Thyroid gland (tissue), 4 donors: ENCODE measurements at regions not wholly inside any gene's neighbourhood (a gene's known extent, or its start where the extent isn't known, plus 50 kb on each side); places are given as distances from the start of the nearest gene placed in this dataset.
"Not testable (repeated sequence)": the region's sequence is repeated elsewhere in the genome, so short reads cannot be mapped to it uniquely, and the experiment has no call there.

Experiments used
- DNase-seq, 2 donors: peaks; one replicate each; pipeline ENCODE4 v3.0.0-alpha.2; 2019
- H3K27ac ChIP-seq, 3 donors: fragments of 200-600 bp; sonication (generic); 1 replicate in 2 of 3; 2 replicates in 1 of 3; pipeline ENCODE4 v1.5.1; 2016 to 2019; ENCODE audit warnings: mild to moderate bottlenecking in 1 of 3, moderate library complexity in 1 of 3
- H3K27me3 ChIP-seq: fragments of 200-600 bp; sonication (generic); one replicate; pipeline ENCODE4 v1.5.1; 2019
- H3K36me3 ChIP-seq, 2 donors: fragments of 200-600 bp; sonication (generic); one replicate each; pipeline ENCODE4 v1.5.1; 2016 to 2019
- H3K4me1 ChIP-seq, 2 donors: fragments of 200-600 bp; sonication (generic); one replicate each; pipeline ENCODE4 v1.5.1; 2017 to 2019
- H3K4me3 ChIP-seq, 3 donors: fragments of 200-600 bp; sonication (generic); replicated peaks in 1 of 3; 1 replicate in 2 of 3; 2 replicates in 1 of 3; pipeline ENCODE4 v1.5.1; 2016; ENCODE audit warnings: mild to moderate bottlenecking in 1 of 3
- H3K9me3 ChIP-seq: fragments of 200-600 bp; sonication (generic); one replicate; pipeline ENCODE4 v1.5.1; 2017
- CTCF ChIP-seq, 6 experiments: fragments of 200-600 bp in 3 of 6; fragments of 450-650 bp in 3 of 6; sonication (generic) in 3 of 6; IDR thresholded peaks; one replicate each; pipeline ENCODE4 v1.5.1; 2016 to 2019; ENCODE audit warnings: antibody characterized with exemption in 6 of 6, mild to moderate bottlenecking in 2 of 6, inconsistent platforms in 1 of 6, moderate library complexity in 1 of 6
- POLR2A ChIP-seq, 2 donors: fragments of 450-650 bp; IDR thresholded peaks; one replicate each; pipeline ENCODE4 v1.6.1; 2017; ENCODE audit warnings: antibody characterized with exemption in 2 of 2, mild to moderate bottlenecking in 2 of 2, moderate library complexity in 1 of 2
- WGBS, 2 donors: methylation state at CpG; one replicate each; pipeline ENCODE4 v1.1.5; 2017; 5-methylcytosine and 5-hydroxymethylcytosine counted together
- intact Hi-C: fragments of 100-400 bp; cut with DNase I; formaldehyde crosslinking; loops from one replicate; pipeline ENCODE4 v1.15.1; 2023

DNA sequence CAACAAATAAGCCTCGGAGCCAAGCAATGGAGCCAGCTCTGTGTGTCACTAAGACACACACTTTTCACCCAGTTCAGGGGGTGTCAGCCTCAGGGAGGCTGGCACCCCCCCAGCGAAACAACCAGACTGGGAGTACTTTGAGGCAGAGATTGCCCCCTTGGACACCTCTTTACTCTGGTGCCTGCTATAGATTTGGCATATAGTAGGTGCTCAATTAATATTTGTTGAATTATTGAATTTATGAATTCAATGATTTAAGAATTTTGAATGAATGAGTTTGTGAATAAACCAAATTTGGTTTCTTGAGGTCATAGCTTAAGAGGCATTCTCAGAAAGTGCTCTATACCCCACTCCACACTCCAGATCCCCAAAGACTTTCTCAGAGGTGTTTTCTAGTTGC lies 70.3 kb downstream of the OLIG1 start:
- Histone ChIP-seq H3K4me1 (no peaks in the 10 kb centered on the region), H3K27me3 (no peaks in the 10 kb centered on the region), H3K27ac (no peak overlapping the region), H3K9me3 (no peaks in the 10 kb centered on the region), H3K36me3 (no peaks in the 10 kb centered on the region), H3K4me3 (no peak overlapping the region)
- WGBS, 2 donors = 82 to 87% methylated on average over 2 of the region's 2 CpGs
- intact Hi-C loops = no loop called here
- TF ChIP-seq CTCF (IDR thresholded peaks at IDR 0.05) (no peak), POLR2A (IDR thresholded peaks at IDR 0.05) (no peak)
- DNase-seq = no peak

GRCh38 chr21:33146467-33146866 lies 76.5 kb downstream of the OLIG1 start:
- H3K4me1 ChIP-seq = no peaks in the 10 kb centered on the region
- H3K9me3 ChIP-seq = no peaks in the 10 kb centered on the region
- 62 to 64% methylated on average over 4 of the region's 4 CpGs for WGBS, 2 donors
- no peak for DNase-seq
- no peak overlapping the region for H3K4me3 ChIP-seq
- H3K27ac ChIP-seq = no peak overlapping the region
- intact Hi-C loops = no loop called here
- H3K27me3 ChIP-seq = no peaks in the 10 kb centered on the region
- H3K36me3 ChIP-seq = no peaks in the 10 kb centered on the region
- TF ChIP-seq POLR2A (IDR thresholded peaks at IDR 0.05) (no peak), CTCF (IDR thresholded peaks at IDR 0.05) (no peak)

- 68 to 75% methylated on average over 7 to 11 of the region's 11 CpGs for WGBS, 2 donors
- H3K36me3 ChIP-seq = no peaks in the 10 kb centered on the region
- H3K9me3 ChIP-seq = no peaks in the 10 kb centered on the region
- no peaks in the 10 kb centered on the region for H3K27me3 ChIP-seq
- no peak overlapping the region for H3K4me3 ChIP-seq
- H3K4me1 ChIP-seq = no peaks in the 10 kb centered on the region
- H3K27ac ChIP-seq = no peak overlapping the region
- TF ChIP-seq CTCF (IDR thresholded peaks at IDR 0.05) = no peak
- TF ChIP-seq POLR2A (IDR thresholded peaks at IDR 0.05) = no peak
- intact Hi-C loops = no loop called here
- no peak for DNase-seq
Observed at GRCh38 chr21:33149181-33149580, 79.2 kb downstream of the OLIG1 start.

GRCh38 chr21:33150968-33151367 lies 78.8 kb upstream of the IFNAR2 start:
- H3K27me3 ChIP-seq, H3K36me3 ChIP-seq, H3K4me1 ChIP-seq, H3K4me3 ChIP-seq, H3K9me3 ChIP-seq, DNase-seq, intact Hi-C loops, H3K27ac ChIP-seq: not testable (repeated sequence)
- 77 to 88% methylated on average over 3 of the region's 3 CpGs for WGBS, 2 donors

DNA sequence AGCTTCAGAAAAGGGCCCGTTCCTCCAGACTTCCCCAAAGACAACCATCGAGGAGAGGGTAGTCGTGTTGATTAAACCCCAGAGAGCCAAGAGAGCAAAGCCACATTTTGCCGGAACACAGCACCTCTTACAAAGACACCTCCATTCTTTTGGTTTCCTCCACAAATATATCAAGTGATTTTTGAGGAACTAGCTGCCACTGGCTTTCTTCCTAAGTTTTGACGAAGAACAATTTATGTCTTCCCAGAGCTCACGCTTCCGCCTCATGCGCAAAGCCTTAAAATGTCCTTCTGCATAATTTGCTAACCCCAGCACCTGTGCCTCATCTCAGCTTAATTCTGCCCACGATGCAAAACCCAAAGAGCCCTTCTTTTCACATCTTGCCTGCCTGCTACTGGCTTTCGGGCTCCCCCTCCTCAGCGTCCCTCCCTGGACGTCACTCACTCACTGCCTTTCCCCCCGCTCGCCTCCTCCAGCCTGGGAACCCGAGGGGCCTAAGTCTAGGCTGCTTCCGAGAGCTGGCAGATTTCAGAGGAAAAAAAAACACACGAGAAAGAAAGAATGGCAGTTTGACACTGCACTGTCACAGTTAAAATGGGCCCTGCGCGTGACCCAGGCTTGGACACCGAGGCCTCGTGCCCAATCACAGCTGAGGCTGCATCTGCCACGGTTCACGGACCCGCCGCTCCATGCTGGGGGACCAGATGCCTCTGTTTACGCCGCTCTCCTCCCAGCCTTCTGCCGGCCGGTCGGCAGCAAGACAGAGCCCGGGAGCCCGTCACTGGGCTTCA lies 77.6 kb upstream of the IFNAR2 start:
- H3K9me3 ChIP-seq = no peaks in the 10 kb centered on the region
- TF ChIP-seq CTCF (IDR thresholded peaks at IDR 0.05) = no peak
- WGBS, 2 donors = 35 to 36% methylated on average over 32 of the region's 32 CpGs
- H3K4me3 ChIP-seq = no peak overlapping the region
- H3K27me3 ChIP-seq = no peaks in the 10 kb centered on the region
- intact Hi-C loops = no loop called here
- DNase-seq = peak in 1 of 2 donors; percentile 1
- H3K4me1 ChIP-seq = no peaks in the 10 kb centered on the region
- H3K27ac ChIP-seq = no peak overlapping the region
- H3K36me3 ChIP-seq = no peaks in the 10 kb centered on the region
